DND-41 (cell line): ENCODE measurements at regions not wholly inside any gene's neighbourhood (a gene's known extent, or its start where the extent isn't known, plus 50 kb on each side); places are given as distances from the start of the nearest gene placed in this dataset.

Experiments used
- ATAC-seq: fragments of 200-7000 bp; cut with Tn5 transposase; 3 replicates; pipeline ENCODE4 v1.9.1; 2021; ENCODE audit warnings: low read depth; ENCODE audit not compliant: insufficient read depth
- DNase-seq: peaks from one replicate; pipeline ENCODE4 v3.0.0-alpha.2; 2020
- H2AFZ ChIP-seq: 2 replicates; pipeline ENCODE4 v1.6.0; 2012; ENCODE audit warnings: low read depth, low read length
- H3K27ac ChIP-seq: 2 replicates; pipeline ENCODE4 v1.5.1; 2012; ENCODE audit warnings: low read length, inconsistent platforms
- H3K27me3 ChIP-seq: fragments of 200-600 bp; sonication (generic); 2 replicates; pipeline ENCODE4 v1.6.0; 2012; ENCODE audit warnings: low read length, mild to moderate bottlenecking, inconsistent platforms; ENCODE audit not compliant: insufficient read depth, poor library complexity
- H3K36me3 ChIP-seq: 2 replicates; pipeline ENCODE4 v1.5.1; 2012; ENCODE audit warnings: low read length, inconsistent platforms; ENCODE audit not compliant: insufficient read depth
- H3K4me1 ChIP-seq: 2 replicates; pipeline ENCODE4 v1.5.1; 2012; ENCODE audit warnings: mild to moderate bottlenecking, low read length; ENCODE audit not compliant: insufficient read depth
- H3K4me2 ChIP-seq: 2 replicates; pipeline ENCODE4 v1.6.0; 2012; ENCODE audit warnings: mild to moderate bottlenecking, moderate library complexity, low read length, inconsistent platforms; ENCODE audit not compliant: insufficient read depth
- H3K4me3 ChIP-seq, 2 experiments: fragments of 200-600 bp in 1 of 2; shearing (Covaris generic) in 1 of 2; 2 replicates each; pipeline ENCODE4 v1.5.1; 2012 to 2016; ENCODE audit warnings: inconsistent platforms in 2 of 2, low read length in 2 of 2, mild to moderate bottlenecking in 2 of 2, low read depth in 1 of 2, moderate library complexity in 1 of 2
- H3K79me2 ChIP-seq: 2 replicates; pipeline ENCODE4 v1.6.0; 2012; ENCODE audit warnings: low read length, inconsistent platforms; ENCODE audit not compliant: insufficient read depth
- H3K9ac ChIP-seq: 2 replicates; pipeline ENCODE4 v1.6.0; 2012; ENCODE audit warnings: low read depth, mild to moderate bottlenecking, inconsistent platforms, low read length, moderate library complexity
- H3K9me3 ChIP-seq: 2 replicates; pipeline ENCODE4 v1.5.1; 2012; ENCODE audit warnings: low read length, moderate library complexity, mild to moderate bottlenecking, inconsistent platforms; ENCODE audit not compliant: insufficient read depth, severe bottlenecking
- H4K20me1 ChIP-seq: 2 replicates; pipeline ENCODE4 v1.6.0; 2012; ENCODE audit warnings: low read length; ENCODE audit not compliant: insufficient read depth
- CTCF ChIP-seq: IDR thresholded peaks from 2 replicates; pipeline ENCODE4 v1.5.1; 2012; ENCODE audit warnings: borderline replicate concordance, low read length, moderate library complexity, mild to moderate bottlenecking; ENCODE audit not compliant: poor library complexity, severe bottlenecking; ENCODE audit errors: extremely low read depth
- EZH2 ChIP-seq: IDR thresholded peaks from 3 replicates; pipeline ENCODE4 v1.6.1; 2012; ENCODE audit warnings: borderline replicate concordance, low read depth, mild to moderate bottlenecking, moderate library complexity, low read length, inconsistent platforms; ENCODE audit not compliant: severe bottlenecking

- no peak overlapping the region for H3K4me3 ChIP-seq
- H3K9ac ChIP-seq = no peak overlapping the region
- H3K9me3 ChIP-seq = no peaks in the 10 kb centered on the region
- no peak for TF ChIP-seq CTCF
- TF ChIP-seq EZH2 = no peak
- ATAC-seq (no peak), DNase-seq (no peak)
- H3K4me1 ChIP-seq = no peaks in the 10 kb centered on the region
- no peaks in the 10 kb centered on the region for H4K20me1 ChIP-seq
- no peaks in the 10 kb centered on the region for H3K27me3 ChIP-seq
- H3K79me2 ChIP-seq = no peaks in the 10 kb centered on the region
- no peak overlapping the region for H2AFZ ChIP-seq
- H3K4me2 ChIP-seq = no peak overlapping the region
- H3K27ac ChIP-seq = no peak overlapping the region
- no peaks in the 10 kb centered on the region for H3K36me3 ChIP-seq
Observed at GRCh38 chr3:73815966-73816365, 191.2 kb upstream of the PDZRN3 start.

- Histone ChIP-seq H3K9ac (no peak overlapping the region), H2AFZ (no peak overlapping the region), H3K4me1 (no peaks in the 10 kb centered on the region), H3K36me3 (no peaks in the 10 kb centered on the region), H4K20me1 (no peaks in the 10 kb centered on the region), H3K4me3 (no peak overlapping the region), H3K79me2 (no peaks in the 10 kb centered on the region), H3K27ac (no peak overlapping the region), H3K27me3 (no peaks in the 10 kb centered on the region), H3K4me2 (no peak overlapping the region), H3K9me3 (no peaks in the 10 kb centered on the region)
- DNase-seq = no peak
- ATAC-seq = no peak
- TF ChIP-seq EZH2 (no peak), CTCF (no peak)
Observed at GRCh38 chr3:73813692-73814292, 189.1 kb upstream of the PDZRN3 start.

- H3K4me3 ChIP-seq = no peak overlapping the region
- H3K27ac ChIP-seq = no peak overlapping the region
- no peaks in the 10 kb centered on the region for H3K9me3 ChIP-seq
- no peak overlapping the region for H2AFZ ChIP-seq
- H3K4me1 ChIP-seq = no peaks in the 10 kb centered on the region
- H3K27me3 ChIP-seq = no peaks in the 10 kb centered on the region
- no peaks in the 10 kb centered on the region for H4K20me1 ChIP-seq
- no peak overlapping the region for H3K4me2 ChIP-seq
- H3K79me2 ChIP-seq = no peaks in the 10 kb centered on the region
- no peak for TF ChIP-seq CTCF
- H3K36me3 ChIP-seq = no peaks in the 10 kb centered on the region
- H3K9ac ChIP-seq = no peak overlapping the region
- ATAC-seq (no peak), DNase-seq (no peak)
Observed at GRCh38 chr3:73813291-73813690, 188.6 kb upstream of the PDZRN3 start.

- Histone ChIP-seq H4K20me1 (no peaks in the 10 kb centered on the region), H3K9me3 (no peaks in the 10 kb centered on the region), H3K79me2 (no peaks in the 10 kb centered on the region), H2AFZ (no peak overlapping the region), H3K36me3 (no peaks in the 10 kb centered on the region), H3K27me3 (no peaks in the 10 kb centered on the region), H3K4me1 (no peaks in the 10 kb centered on the region), H3K27ac (no peak overlapping the region), H3K9ac (no peak overlapping the region), H3K4me3 (no peak overlapping the region), H3K4me2 (no peak overlapping the region)
- ATAC-seq (no peak), DNase-seq (no peak)
- no peak for TF ChIP-seq EZH2
- no peak for TF ChIP-seq CTCF
Observed at GRCh38 chr3:73812054-73812453, 187.3 kb upstream of the PDZRN3 start.
